ENCODE measurements at regions not wholly inside any gene's neighbourhood (a gene's known extent, or its start where the extent isn't known, plus 50 kb on each side); places are given as distances from the start of the nearest gene placed in this dataset.
A peak's percentile ranks its signal among the peaks of the same experiment; 100 is the strongest.
"Not testable (repeated sequence)": the region's sequence is repeated elsewhere in the genome, so short reads cannot be mapped to it uniquely, and the experiment has no call there.

DNA sequence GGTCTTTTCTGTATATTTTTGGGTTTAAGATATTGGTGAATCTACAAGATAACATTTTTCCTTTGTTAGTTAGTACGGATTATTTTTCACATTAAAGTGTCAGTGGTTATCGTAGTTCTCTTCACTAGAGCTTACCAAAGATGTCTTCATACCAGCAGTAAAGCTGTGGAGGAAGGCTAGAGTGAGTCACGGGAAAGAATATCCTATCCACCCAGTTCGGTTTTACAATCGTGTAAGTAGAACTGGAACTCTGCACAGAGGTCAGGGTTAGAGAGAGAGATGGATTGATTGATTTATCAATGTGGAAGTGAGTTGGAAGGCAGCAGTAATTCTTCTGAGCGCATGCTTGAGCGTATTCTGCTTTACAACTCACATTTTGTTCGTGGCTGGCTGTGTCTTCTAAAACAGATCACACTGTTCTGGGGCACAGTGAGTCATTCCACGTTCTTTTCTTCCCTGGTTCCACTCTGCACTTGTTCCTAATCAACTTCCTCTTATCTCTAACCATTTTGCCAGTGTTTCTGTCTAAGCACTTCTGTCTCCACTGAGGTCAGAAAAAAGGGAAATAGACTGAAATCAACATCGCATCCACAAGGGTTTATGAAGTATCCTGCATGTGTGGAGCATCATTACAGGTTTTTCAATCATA lies 86.5 kb upstream of the ARRDC3 start:
- Histone ChIP-seq H3K36me3 (ENCODE audit: insufficient read depth, low read length) (no peaks in the 10 kb centered on the region), H3K27me3 (ENCODE audit: insufficient read depth, low read length) (no peaks in the 10 kb centered on the region), H3K4me1 (ENCODE audit: control insufficient read depth, insufficient read depth, low read length, unreplicated experiment) (peaks cover 10% of the 10 kb centered on the region), H3K4me3 (ENCODE audit: low read depth, low read length) (0 out of 2 replicates have a peak overlapping the region, but pooled peaks have one; percentile 19), H3K27ac (ENCODE audit: low read depth, low read length) (no peak overlapping the region), H2AFZ (ENCODE audit: low read length, unreplicated experiment) (no peak overlapping the region), H3K79me2 (ENCODE audit: control insufficient read depth, insufficient read depth, low read length, unreplicated experiment) (no peaks in the 10 kb centered on the region)

DNA sequence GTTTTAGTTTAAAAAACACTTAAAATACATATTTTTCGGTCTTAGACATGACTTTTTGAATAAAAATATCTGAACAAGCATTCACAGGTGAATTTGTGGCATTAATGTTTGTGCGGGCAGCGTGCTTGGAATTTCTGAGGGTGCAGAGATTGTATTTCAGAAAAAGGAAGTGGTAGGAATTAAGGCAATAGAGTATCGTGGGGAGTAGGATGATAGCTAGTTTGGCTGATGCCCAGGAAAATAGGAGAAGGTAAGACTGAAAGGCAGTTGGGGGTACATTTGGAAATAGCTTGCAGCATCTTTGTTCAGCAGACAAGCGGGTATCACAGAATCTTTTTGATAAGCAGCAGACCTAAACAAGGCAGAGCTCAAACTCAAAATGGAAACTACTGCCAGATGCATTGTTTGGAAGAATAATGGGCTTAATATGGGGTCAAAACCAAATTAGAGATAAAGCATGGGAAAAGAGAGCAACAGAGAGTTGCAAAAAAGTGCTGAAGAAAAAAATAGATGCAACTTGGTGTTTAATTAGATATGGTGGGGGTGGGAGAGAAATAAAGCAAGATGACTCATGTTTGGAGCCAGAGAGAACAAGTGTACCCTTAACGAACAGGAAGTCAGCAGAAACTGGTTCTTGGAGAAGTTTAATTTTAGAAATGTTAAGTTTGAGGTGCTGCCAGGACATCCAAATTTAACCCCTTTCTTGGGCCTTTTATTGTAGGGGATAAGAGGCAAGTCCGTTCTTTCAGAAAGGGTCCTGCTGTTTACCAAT lies 85.7 kb upstream of the ARRDC3 start:
- H2AFZ ChIP-seq (ENCODE audit: low read length, unreplicated experiment) = no peak overlapping the region

DNA sequence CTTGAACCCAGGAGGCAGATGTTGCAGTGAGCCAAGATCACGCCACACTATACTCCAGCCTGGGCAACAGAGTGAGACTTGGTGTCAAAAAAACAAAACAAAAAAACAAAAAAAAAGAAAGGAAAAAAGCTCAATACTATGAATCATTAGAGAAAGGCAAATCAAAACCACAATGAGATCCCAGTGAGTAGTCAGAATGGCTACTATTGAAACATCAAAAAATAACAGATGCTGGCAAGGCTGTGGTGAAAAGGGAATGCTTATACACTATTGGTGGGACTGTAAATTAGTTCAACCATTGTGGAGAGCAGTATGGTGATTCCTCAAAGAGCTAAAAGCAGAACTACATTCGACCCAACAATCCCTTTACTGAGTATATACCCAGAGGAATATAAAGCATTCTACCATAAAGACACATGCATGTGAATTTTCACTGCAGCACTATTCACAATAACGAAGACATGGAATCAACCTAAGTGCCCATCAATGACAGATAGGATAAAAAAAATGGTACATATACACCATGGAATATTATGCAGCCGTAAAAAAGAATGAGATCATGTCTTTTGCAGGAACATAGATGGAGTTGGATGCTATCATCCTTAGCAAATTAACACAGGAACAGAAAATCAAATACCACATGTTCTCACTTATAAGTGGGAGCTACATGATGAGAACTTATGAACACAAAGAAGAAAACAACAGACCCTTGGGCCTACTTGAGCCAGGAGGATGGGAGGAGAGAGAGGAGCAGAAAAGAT lies 81.9 kb upstream of the ARRDC3 start:
- H3K36me3 ChIP-seq (ENCODE audit: insufficient read depth, low read length) = no peaks in the 10 kb centered on the region
- no peak overlapping the region for H3K4me3 ChIP-seq (ENCODE audit: low read depth, low read length)
- no peak overlapping the region for H3K27ac ChIP-seq (ENCODE audit: low read depth, low read length)
- H2AFZ ChIP-seq (ENCODE audit: low read length, unreplicated experiment) = no peak overlapping the region
- no peaks in the 10 kb centered on the region for H3K79me2 ChIP-seq (ENCODE audit: control insufficient read depth, insufficient read depth, low read length, unreplicated experiment)
- peaks cover 10% of the 10 kb centered on the region for H3K4me1 ChIP-seq (ENCODE audit: control insufficient read depth, insufficient read depth, low read length, unreplicated experiment)
- no peaks in the 10 kb centered on the region for H3K27me3 ChIP-seq (ENCODE audit: insufficient read depth, low read length)

More for the DNA sequence above, 85.7 kb upstream of the ARRDC3 start:
- Histone ChIP-seq H3K27me3 (ENCODE audit: insufficient read depth, low read length) (no peaks in the 10 kb centered on the region), H3K4me1 (ENCODE audit: control insufficient read depth, insufficient read depth, low read length, unreplicated experiment) (peaks cover 10% of the 10 kb centered on the region), H3K36me3 (ENCODE audit: insufficient read depth, low read length) (no peaks in the 10 kb centered on the region), H3K27ac (ENCODE audit: low read depth, low read length) (no peak overlapping the region), H3K4me3 (ENCODE audit: low read depth, low read length) (0 out of 2 replicates have a peak overlapping the region, but pooled peaks have one; percentile 19), H3K79me2 (ENCODE audit: control insufficient read depth, insufficient read depth, low read length, unreplicated experiment) (no peaks in the 10 kb centered on the region)

DNA sequence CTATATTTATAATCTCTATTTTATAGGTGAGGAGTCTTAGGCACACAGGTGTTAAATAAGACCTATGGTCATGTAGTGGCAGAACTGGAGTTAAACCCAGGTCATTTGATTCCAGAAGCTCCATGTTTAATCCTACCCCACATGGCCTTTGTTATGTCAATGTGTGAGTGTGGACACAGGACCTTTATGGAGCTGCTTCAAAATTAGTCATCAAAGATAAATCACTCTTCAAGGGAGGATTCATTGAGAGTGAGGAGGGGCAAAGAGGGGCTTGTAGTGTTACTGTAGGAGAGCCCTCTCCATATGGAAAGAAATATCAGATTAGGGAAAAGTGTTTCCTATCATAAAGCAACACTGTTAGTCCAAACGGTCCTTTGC lies 74.6 kb upstream of the ARRDC3 start:
- Histone ChIP-seq H3K27ac (ENCODE audit: low read depth, low read length) (no peak overlapping the region), H3K79me2 (ENCODE audit: control insufficient read depth, insufficient read depth, low read length, unreplicated experiment) (no peaks in the 10 kb centered on the region), H3K4me3 (ENCODE audit: low read depth, low read length) (no peak overlapping the region), H2AFZ (ENCODE audit: low read length, unreplicated experiment) (no peak overlapping the region), H3K27me3 (ENCODE audit: insufficient read depth, low read length) (no peaks in the 10 kb centered on the region), H3K4me1 (ENCODE audit: control insufficient read depth, insufficient read depth, low read length, unreplicated experiment) (no peaks in the 10 kb centered on the region), H3K36me3 (ENCODE audit: insufficient read depth, low read length) (no peaks in the 10 kb centered on the region)

DNA sequence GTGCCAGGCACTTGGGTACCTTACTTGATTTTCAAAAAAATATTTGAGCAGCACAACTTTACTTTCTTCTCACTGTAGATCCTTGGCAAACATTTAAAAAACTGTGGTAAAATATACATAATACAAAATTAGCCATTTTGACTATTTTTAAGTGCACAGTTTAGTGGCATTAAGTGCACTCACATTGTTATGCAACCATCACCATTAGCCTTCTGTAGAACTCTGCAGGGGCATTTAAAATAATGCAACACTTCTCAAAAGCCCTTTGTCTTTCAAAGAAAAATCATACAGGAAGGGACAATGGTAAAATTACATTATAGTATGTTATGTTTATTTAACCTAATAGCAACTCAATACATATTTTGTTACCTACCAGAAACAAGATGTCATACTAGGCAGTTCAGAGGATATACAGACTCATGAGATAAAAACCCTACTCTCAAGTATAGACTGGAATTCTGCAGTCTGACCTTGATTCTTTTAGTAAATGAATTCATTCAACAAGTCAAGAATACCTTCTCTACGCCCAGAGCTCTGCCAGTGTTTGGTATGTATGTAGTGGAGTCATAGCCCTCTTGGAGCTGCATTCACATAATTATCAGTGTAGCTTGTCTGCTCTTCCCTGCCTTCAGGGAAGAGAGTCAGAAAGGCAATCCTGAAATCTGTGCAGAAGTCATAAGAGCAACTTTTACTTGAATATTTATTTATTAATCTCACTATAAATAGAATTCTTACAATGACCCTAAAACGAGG lies 74.0 kb upstream of the ARRDC3 start:
- Histone ChIP-seq H3K79me2 (ENCODE audit: control insufficient read depth, insufficient read depth, low read length, unreplicated experiment) (no peaks in the 10 kb centered on the region), H3K4me1 (ENCODE audit: control insufficient read depth, insufficient read depth, low read length, unreplicated experiment) (no peaks in the 10 kb centered on the region), H3K27me3 (ENCODE audit: insufficient read depth, low read length) (no peaks in the 10 kb centered on the region), H3K36me3 (ENCODE audit: insufficient read depth, low read length) (no peaks in the 10 kb centered on the region), H3K4me3 (ENCODE audit: low read depth, low read length) (no peak overlapping the region), H2AFZ (ENCODE audit: low read length, unreplicated experiment) (no peak overlapping the region), H3K27ac (ENCODE audit: low read depth, low read length) (no peak overlapping the region)

DNA sequence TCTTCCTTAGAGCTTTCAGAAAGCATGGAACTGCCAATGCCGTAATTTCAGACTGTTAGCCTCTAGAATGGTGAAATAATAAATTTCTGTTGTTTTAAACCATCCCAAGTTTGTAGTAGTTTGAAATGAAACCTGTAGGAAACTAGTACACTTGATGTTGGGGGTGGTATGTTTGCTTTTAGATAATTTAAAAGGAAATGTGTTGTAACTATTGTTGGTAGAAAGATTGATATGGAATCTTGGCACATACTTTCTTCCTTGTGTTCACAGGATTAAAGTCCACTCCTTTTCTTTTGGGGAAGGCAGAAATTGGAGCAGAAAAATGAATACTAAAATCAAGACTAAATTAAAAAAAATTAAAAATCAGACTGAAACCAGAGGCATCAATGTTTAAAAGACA lies 66.0 kb upstream of the ARRDC3 start:
- H3K36me3 ChIP-seq (ENCODE audit: insufficient read depth, low read length) = no peaks in the 10 kb centered on the region
- peaks cover under 1% of the 10 kb centered on the region for H3K4me1 ChIP-seq (ENCODE audit: control insufficient read depth, insufficient read depth, low read length, unreplicated experiment)
- no peak overlapping the region for H2AFZ ChIP-seq (ENCODE audit: low read length, unreplicated experiment)
- H3K4me3 ChIP-seq (ENCODE audit: low read depth, low read length) = no peak overlapping the region
- H3K27me3 ChIP-seq (ENCODE audit: insufficient read depth, low read length) = no peaks in the 10 kb centered on the region
- H3K27ac ChIP-seq (ENCODE audit: low read depth, low read length) = no peak overlapping the region
- no peaks in the 10 kb centered on the region for H3K79me2 ChIP-seq (ENCODE audit: control insufficient read depth, insufficient read depth, low read length, unreplicated experiment)

DNA sequence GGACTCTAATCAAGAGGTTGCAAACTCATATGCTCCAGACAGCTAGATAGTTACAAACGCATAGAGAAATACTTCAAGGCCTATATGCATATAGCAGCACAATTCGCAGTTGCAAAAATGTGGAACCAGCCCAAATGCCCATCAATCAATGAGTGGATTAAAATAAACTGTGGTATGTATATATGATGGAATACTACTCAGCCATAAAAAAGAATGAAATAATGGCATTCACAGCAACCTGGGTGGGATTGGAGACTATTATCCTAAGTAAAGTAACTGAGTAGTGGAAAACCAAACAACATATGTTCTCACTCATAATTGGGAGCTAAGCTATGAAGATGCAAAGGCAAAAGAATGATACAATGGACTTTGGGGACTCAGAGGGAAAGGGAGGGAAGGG lies 65.0 kb upstream of the ARRDC3 start:
- not testable (repeated sequence) for H3K79me2 ChIP-seq (ENCODE audit: control insufficient read depth, insufficient read depth, low read length, unreplicated experiment); H3K27ac ChIP-seq (ENCODE audit: low read depth, low read length); H3K36me3 ChIP-seq (ENCODE audit: insufficient read depth, low read length); H3K4me3 ChIP-seq (ENCODE audit: low read depth, low read length); H3K4me1 ChIP-seq (ENCODE audit: control insufficient read depth, insufficient read depth, low read length, unreplicated experiment); H3K27me3 ChIP-seq (ENCODE audit: insufficient read depth, low read length); H2AFZ ChIP-seq (ENCODE audit: low read length, unreplicated experiment)

DNA sequence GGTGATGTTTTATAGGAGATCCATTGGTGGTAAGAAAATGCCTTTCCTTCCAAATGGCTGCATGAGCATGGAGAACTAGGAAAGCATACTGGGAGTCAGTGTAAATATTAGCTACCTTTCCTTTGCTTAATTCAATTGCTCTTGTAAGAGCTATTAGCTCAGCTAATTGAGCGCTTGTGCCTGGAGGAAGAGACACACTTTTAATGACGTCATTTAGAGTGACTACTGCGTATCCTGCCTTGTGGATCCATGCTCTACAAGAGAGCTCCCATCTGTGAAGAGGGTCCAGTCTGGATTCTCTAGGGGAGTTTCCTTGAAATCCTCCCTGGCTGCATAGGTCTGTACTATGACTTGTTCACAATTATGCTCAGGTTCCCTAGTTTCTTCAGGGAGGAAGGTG lies 63.8 kb upstream of the ARRDC3 start:
- not testable (repeated sequence) for H3K27ac ChIP-seq (ENCODE audit: low read depth, low read length); H2AFZ ChIP-seq (ENCODE audit: low read length, unreplicated experiment); H3K4me3 ChIP-seq (ENCODE audit: low read depth, low read length); H3K27me3 ChIP-seq (ENCODE audit: insufficient read depth, low read length); H3K36me3 ChIP-seq (ENCODE audit: insufficient read depth, low read length); H3K79me2 ChIP-seq (ENCODE audit: control insufficient read depth, insufficient read depth, low read length, unreplicated experiment)
- peaks cover 13% of the 10 kb centered on the region for H3K4me1 ChIP-seq (ENCODE audit: control insufficient read depth, insufficient read depth, low read length, unreplicated experiment)

DNA sequence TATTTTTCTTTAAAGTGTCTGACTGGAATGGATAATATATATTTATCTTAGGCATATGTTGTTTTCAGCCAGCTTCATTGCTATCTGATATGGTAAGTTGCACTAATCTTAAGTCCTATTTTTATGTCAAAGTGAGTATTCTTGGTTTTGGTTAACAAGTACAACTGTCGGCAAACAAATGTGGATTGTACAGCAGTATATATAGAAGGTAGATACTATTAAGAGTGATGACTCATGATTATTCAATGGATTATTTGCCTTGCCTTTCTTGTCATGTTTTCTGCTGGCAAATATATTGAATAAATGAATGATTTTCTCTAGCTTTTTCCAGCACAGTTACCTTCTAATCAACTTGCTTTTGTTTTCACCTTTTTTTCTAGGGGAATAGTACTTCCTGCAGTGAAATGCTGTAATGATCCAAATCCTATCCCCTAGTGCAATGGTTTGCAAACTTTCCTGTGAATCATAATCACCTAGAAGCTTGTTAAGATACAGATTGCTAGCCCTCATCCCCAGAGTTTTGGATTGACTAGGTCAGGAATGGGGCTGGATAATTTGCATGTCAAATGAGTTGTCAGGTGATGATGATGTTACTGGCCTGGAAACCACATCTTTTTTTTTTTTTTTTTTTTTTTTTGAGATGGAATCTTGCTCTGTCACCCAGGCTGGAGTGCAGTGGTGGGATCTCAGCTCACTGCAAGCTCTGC lies 60.8 kb upstream of the ARRDC3 start:
- H3K27ac ChIP-seq (ENCODE audit: low read depth, low read length) = no peak overlapping the region
- H3K36me3 ChIP-seq (ENCODE audit: insufficient read depth, low read length) = no peaks in the 10 kb centered on the region
- peaks cover 13% of the 10 kb centered on the region for H3K4me1 ChIP-seq (ENCODE audit: control insufficient read depth, insufficient read depth, low read length, unreplicated experiment)
- H3K79me2 ChIP-seq (ENCODE audit: control insufficient read depth, insufficient read depth, low read length, unreplicated experiment) = no peaks in the 10 kb centered on the region
- no peak overlapping the region for H3K4me3 ChIP-seq (ENCODE audit: low read depth, low read length)
- no peaks in the 10 kb centered on the region for H3K27me3 ChIP-seq (ENCODE audit: insufficient read depth, low read length)
- H2AFZ ChIP-seq (ENCODE audit: low read length, unreplicated experiment) = no peak overlapping the region

DNA sequence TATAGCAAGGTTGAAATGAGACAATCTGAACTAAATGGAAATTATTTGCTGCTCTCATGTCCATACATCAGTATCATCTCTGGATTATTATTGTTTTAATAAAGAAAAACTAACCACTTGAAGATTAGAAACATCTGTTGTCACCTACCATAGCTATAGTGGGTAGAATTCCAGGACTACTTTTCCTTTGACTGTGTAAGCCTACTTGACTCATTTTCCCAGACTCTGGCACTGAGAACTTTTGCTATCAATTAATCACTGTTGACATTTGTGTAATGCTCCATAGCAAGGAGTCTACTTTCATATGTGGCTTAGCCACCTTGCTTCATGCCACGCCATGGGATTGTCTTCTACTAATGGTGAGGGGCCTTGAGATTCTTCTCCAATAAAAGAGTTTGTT lies 59.9 kb upstream of the ARRDC3 start:
- H2AFZ ChIP-seq (ENCODE audit: low read length, unreplicated experiment) = no peak overlapping the region
- H3K27ac ChIP-seq (ENCODE audit: low read depth, low read length) = no peak overlapping the region
- no peak overlapping the region for H3K4me3 ChIP-seq (ENCODE audit: low read depth, low read length)
- H3K4me1 ChIP-seq (ENCODE audit: control insufficient read depth, insufficient read depth, low read length, unreplicated experiment) = peaks cover 13% of the 10 kb centered on the region
- H3K27me3 ChIP-seq (ENCODE audit: insufficient read depth, low read length) = no peaks in the 10 kb centered on the region
- H3K36me3 ChIP-seq (ENCODE audit: insufficient read depth, low read length) = no peaks in the 10 kb centered on the region
- H3K79me2 ChIP-seq (ENCODE audit: control insufficient read depth, insufficient read depth, low read length, unreplicated experiment) = no peaks in the 10 kb centered on the region
